Left colon (tissue), 2 donors: ENCODE measurements at regions not wholly inside any gene's neighbourhood (a gene's known extent, or its start where the extent isn't known, plus 50 kb on each side); places are given as distances from the start of the nearest gene placed in this dataset.

Experiments used
- ATAC-seq: fragments of 200-7000 bp; cut with Tn5 transposase; one replicate; pipeline ENCODE4 v1.9.1; 2020; ENCODE audit warnings: mild to moderate bottlenecking, moderate library complexity
- DNase-seq, 2 donors: peaks; one replicate each; pipeline ENCODE4 v3.0.0-alpha.2; 2020
- intact Hi-C, 2 donors: fragments of 100-400 bp; cut with DNase I in 1 of 2; cut with micrococcal nuclease in 1 of 2; formaldehyde crosslinking; loops; one replicate each; pipeline versions ENCODE4 v1.11.2 to v1.14.0; 2022; cut with DNase I, micrococcal nuclease
- donor health status: DM: no; HTN: no; CAD: no.
- donor health status: DM: yes; HTN: yes; CAD: no.

GRCh38 chr11:8812438-8812837 is 98.6 kb upstream of the AKIP1 start:
- no peak for ATAC-seq
- intact Hi-C loops: no loop called here

GRCh38 chr11:8813658-8814057 is 97.3 kb upstream of the AKIP1 start:
- peak; percentile 53 for ATAC-seq
- peak; percentile 71 to 76 for DNase-seq
- intact Hi-C loops: no loop called here

More at GRCh38 chr11:8812438-8812837, 98.6 kb upstream of the AKIP1 start:
- peak in 1 of 2 donors; percentile 61 for DNase-seq

- ATAC-seq (peak; percentile 75), DNase-seq (no peak)
- intact Hi-C loops: no loop called here
Observed at GRCh38 chr11:8814209-8814922, 96.6 kb upstream of the AKIP1 start.

DNA sequence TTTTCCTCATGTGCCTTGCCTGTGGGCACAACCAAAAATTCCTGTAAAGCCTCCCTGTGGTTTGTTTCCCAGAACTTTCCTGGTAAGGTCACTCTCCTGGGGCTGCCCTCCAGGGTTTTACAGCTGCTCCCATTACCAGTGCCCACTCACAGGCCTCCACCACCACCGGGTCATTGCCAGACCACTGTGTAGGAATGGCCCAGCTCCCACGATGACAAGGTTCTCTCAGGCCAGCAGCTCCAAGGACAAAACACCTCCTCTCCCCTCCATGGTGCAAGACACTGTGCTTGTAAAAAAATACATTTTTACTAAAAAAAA is 96.1 kb upstream of the AKIP1 start:
- DNase-seq (no peak), ATAC-seq (no peak)
- intact Hi-C loops: no loop called here

DNA sequence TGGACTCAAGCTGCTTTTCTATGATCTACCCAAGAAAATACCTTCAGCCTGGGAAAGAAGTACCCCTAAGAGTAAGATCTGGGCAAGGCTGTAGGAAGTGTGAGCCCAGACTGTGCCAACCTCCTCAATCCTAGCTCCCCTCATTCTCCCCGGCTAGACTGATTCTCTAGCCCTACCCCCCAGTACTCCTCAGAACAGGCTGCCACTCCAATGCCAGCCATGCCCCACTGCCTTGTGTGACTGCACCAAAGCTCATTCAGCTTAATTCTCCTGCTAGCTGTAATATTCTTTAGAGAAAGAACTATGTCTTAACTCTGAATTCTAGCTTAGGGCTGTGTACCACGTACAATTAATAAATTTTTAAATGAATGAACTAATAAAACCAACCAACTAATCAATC is 92.6 kb upstream of the AKIP1 start:
- ATAC-seq (no peak), DNase-seq (no peak)
- intact Hi-C loops: no loop called here

GRCh38 chr11:8820401-8820800 is 90.6 kb upstream of the AKIP1 start:
- DNase-seq (no peak), ATAC-seq (no peak)
- intact Hi-C loops: no loop called here

- no peak for DNase-seq
- no peak for ATAC-seq
- intact Hi-C loops: no loop called here
Observed at GRCh38 chr11:8822469-8822868, 88.5 kb upstream of the AKIP1 start.

DNA sequence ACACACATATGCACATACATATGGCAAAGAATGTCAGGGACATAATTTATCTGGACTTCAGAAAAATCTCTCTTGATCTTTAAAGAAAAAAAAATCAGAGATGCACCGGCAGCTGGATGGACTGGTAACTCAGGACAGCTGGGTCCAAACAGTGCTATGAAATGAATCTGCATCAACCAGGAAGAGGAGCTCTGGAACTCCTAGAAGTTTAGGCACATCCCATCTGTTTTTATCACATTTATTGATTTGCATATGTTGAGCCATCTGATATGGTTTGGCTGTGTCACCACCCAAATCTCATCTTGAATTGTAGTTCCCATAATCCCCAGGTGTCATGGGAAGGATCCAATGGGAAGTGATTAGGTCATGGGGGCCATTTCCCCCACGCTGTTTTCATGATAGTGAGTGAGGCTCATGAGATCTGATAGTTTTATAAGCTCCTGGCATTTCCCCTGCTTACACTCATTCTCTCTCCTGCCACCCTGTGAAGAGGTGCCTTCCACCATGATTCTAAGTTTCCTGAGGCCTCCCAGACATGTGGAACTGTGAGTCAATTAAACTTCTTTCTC is 87.7 kb upstream of the AKIP1 start:
- ATAC-seq: no peak
- intact Hi-C loops: no loop called here
- no peak for DNase-seq

- no peak for ATAC-seq
- no peak for DNase-seq
- intact Hi-C loops: no loop called here
Observed at GRCh38 chr11:8826139-8826786, 84.7 kb upstream of the AKIP1 start.

DNA sequence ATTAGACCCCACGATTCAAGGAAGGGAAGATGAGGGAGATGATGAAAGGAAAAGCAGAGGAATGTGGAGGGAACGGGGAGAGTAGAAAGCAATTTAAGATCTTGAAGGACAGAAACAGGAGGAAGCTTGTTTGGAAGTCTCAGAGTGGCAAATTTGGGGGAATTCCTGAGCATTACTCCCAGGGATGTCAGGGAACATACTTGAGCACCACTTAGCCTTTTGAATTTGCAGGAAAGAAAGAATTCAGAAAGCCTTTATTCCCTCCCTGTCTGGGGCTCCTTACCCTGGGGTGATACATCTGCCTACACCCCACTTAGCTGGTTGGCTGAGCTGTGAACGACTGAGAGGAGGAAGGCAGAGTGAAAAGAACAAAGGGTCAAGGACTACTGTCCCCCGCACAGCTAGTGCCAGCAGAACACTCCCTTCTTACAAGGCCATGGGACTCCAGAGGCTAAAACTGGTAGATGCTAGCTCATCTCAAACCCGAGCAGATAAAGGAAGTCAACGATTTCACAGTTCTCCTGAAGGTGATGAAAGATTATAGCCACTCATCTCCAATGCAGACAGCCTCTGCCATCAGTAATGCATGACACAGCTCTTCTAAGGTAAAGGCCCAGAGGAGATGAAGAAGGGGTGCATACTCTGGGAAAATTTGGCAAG is 84.0 kb upstream of the AKIP1 start:
- intact Hi-C loops: no loop called here
- DNase-seq (no peak), ATAC-seq (no peak)

GRCh38 chr11:8828046-8828445 is 82.9 kb upstream of the AKIP1 start:
- DNase-seq (no peak), ATAC-seq (no peak)
- intact Hi-C loops: no loop called here

GRCh38 chr11:8828580-8829361 is 82.2 kb upstream of the AKIP1 start:
- ATAC-seq (no peak), DNase-seq (no peak)
- intact Hi-C loops: no loop called here

GRCh38 chr11:8829556-8829955 is 81.4 kb upstream of the AKIP1 start:
- intact Hi-C loops: no loop called here
- no peak for ATAC-seq
- DNase-seq: no peak

- DNase-seq: no peak
- intact Hi-C loops: no loop called here
- ATAC-seq: no peak
Observed at GRCh38 chr11:8830641-8831040, 80.3 kb upstream of the AKIP1 start.

- no peak for ATAC-seq
- no peak for DNase-seq
- intact Hi-C loops: no loop called here
Observed at GRCh38 chr11:8831861-8832260, 79.1 kb upstream of the AKIP1 start.

GRCh38 chr11:8832571-8833260 is 78.3 kb upstream of the AKIP1 start:
- DNase-seq: no peak
- intact Hi-C loops: no loop called here
- no peak for ATAC-seq

GRCh38 chr11:8833568-8834315 is 77.2 kb upstream of the AKIP1 start:
- no peak for ATAC-seq
- intact Hi-C loops: no loop called here
- no peak for DNase-seq

- DNase-seq (no peak), ATAC-seq (no peak)
- intact Hi-C loops: no loop called here
Observed at GRCh38 chr11:8834379-8834778, 76.6 kb upstream of the AKIP1 start.
